ENCODE measurements at regions not wholly inside any gene's neighbourhood (a gene's known extent, or its start where the extent isn't known, plus 50 kb on each side); places are given as distances from the start of the nearest gene placed in this dataset.

GRCh38 chr6:154898821-154899220 is 96.3 kb upstream of the TIAM2 start:
- Mint-ChIP-seq H3K36me3 (ENCODE audit: unreplicated experiment) (no peaks in the 10 kb centered on the region), H3K27me3 (ENCODE audit: unreplicated experiment) (peaks cover 3% of the 10 kb centered on the region), H3K27ac (ENCODE audit: unreplicated experiment) (no peak overlapping the region), H3K9me3 (ENCODE audit: unreplicated experiment) (no peaks in the 10 kb centered on the region), H3K4me1 (ENCODE audit: low read depth, unreplicated experiment) (peaks cover 4% of the 10 kb centered on the region), H3K4me3 (ENCODE audit: unreplicated experiment) (no peak overlapping the region)
- no peak for TF ChIP-seq CTCF (IDR thresholded peaks at IDR 0.05; ENCODE audit: partially characterized antibody, unreplicated experiment)
- no peak for DNase-seq

GRCh38 chr6:154899824-154900463 is 95.2 kb upstream of the TIAM2 start:
- no peaks in the 10 kb centered on the region for H3K36me3 Mint-ChIP-seq (ENCODE audit: unreplicated experiment)
- no peak overlapping the region for H3K4me3 Mint-ChIP-seq (ENCODE audit: unreplicated experiment)
- TF ChIP-seq CTCF (IDR thresholded peaks at IDR 0.05; ENCODE audit: partially characterized antibody, unreplicated experiment): no peak
- no peaks in the 10 kb centered on the region for H3K9me3 Mint-ChIP-seq (ENCODE audit: unreplicated experiment)
- no peak for DNase-seq
- H3K4me1 Mint-ChIP-seq (ENCODE audit: low read depth, unreplicated experiment): peaks cover 4% of the 10 kb centered on the region
- H3K27ac Mint-ChIP-seq (ENCODE audit: unreplicated experiment): no peak overlapping the region
- H3K27me3 Mint-ChIP-seq (ENCODE audit: unreplicated experiment): peaks cover 3% of the 10 kb centered on the region

GRCh38 chr6:154901876-154902552 is 93.1 kb upstream of the TIAM2 start:
- peaks cover 6% of the 10 kb centered on the region for H3K4me1 Mint-ChIP-seq (ENCODE audit: low read depth, unreplicated experiment)
- no peak overlapping the region for H3K27ac Mint-ChIP-seq (ENCODE audit: unreplicated experiment)
- H3K36me3 Mint-ChIP-seq (ENCODE audit: unreplicated experiment): no peaks in the 10 kb centered on the region
- no peak overlapping the region for H3K4me3 Mint-ChIP-seq (ENCODE audit: unreplicated experiment)
- H3K9me3 Mint-ChIP-seq (ENCODE audit: unreplicated experiment): no peaks in the 10 kb centered on the region
- no peak for DNase-seq
- H3K27me3 Mint-ChIP-seq (ENCODE audit: unreplicated experiment): peaks cover 3% of the 10 kb centered on the region
- no peak for TF ChIP-seq CTCF (IDR thresholded peaks at IDR 0.05; ENCODE audit: partially characterized antibody, unreplicated experiment)

- H3K27me3 Mint-ChIP-seq (ENCODE audit: unreplicated experiment): peaks cover 6% of the 10 kb centered on the region
- H3K27ac Mint-ChIP-seq (ENCODE audit: unreplicated experiment): no peak overlapping the region
- peaks cover 5% of the 10 kb centered on the region for H3K9me3 Mint-ChIP-seq (ENCODE audit: unreplicated experiment)
- peaks cover 27% of the 10 kb centered on the region for H3K4me1 Mint-ChIP-seq (ENCODE audit: low read depth, unreplicated experiment)
- H3K36me3 Mint-ChIP-seq (ENCODE audit: unreplicated experiment): no peaks in the 10 kb centered on the region
- DNase-seq: no peak
- H3K4me3 Mint-ChIP-seq (ENCODE audit: unreplicated experiment): no peak overlapping the region
- TF ChIP-seq CTCF (IDR thresholded peaks at IDR 0.05; ENCODE audit: partially characterized antibody, unreplicated experiment): no peak
Observed at GRCh38 chr6:154907291-154907690, 87.8 kb upstream of the TIAM2 start.

- Mint-ChIP-seq H3K4me3 (ENCODE audit: unreplicated experiment) (no peak overlapping the region), H3K9me3 (ENCODE audit: unreplicated experiment) (peaks cover 5% of the 10 kb centered on the region), H3K27ac (ENCODE audit: unreplicated experiment) (no peak overlapping the region), H3K36me3 (ENCODE audit: unreplicated experiment) (peaks cover 4% of the 10 kb centered on the region), H3K27me3 (ENCODE audit: unreplicated experiment) (peaks cover 3% of the 10 kb centered on the region), H3K4me1 (ENCODE audit: low read depth, unreplicated experiment) (peaks cover 26% of the 10 kb centered on the region)
- no peak for DNase-seq
- TF ChIP-seq CTCF (IDR thresholded peaks at IDR 0.05; ENCODE audit: partially characterized antibody, unreplicated experiment): no peak
Observed at GRCh38 chr6:154908723-154909122, 86.4 kb upstream of the TIAM2 start.

Measured in glutamatergic neuron (in vitro differentiated cells).